ENCODE measurements at regions not wholly inside any gene's neighbourhood (a gene's known extent, or its start where the extent isn't known, plus 50 kb on each side); places are given as distances from the start of the nearest gene placed in this dataset.

- TF ChIP-seq SIN3A (IDR thresholded peaks at IDR 0.05; ENCODE audit: borderline replicate concordance, insufficient read depth, low read length) (no peak), FOXP2 (optimal IDR thresholded peaks at IDR 0.05; ENCODE audit: borderline replicate concordance, extremely low read depth, extremely low read length, insufficient read depth) (no peak), REST (IDR thresholded peaks at IDR 0.05; ENCODE audit: insufficient read depth in 1 of 2, low read depth in 2 of 2, low read length in 2 of 2) (no peak), POLR2AphosphoS5 (IDR thresholded peaks at IDR 0.05; ENCODE audit: low read depth, low read length) (no peak), TAF1 (IDR thresholded peaks at IDR 0.05; ENCODE audit: borderline replicate concordance, insufficient read depth, low read length) (no peak)
Observed at GRCh38 chr11:34825315-34825669, 90.9 kb downstream of the APIP start.

- TF ChIP-seq SIN3A (IDR thresholded peaks at IDR 0.05; ENCODE audit: borderline replicate concordance, insufficient read depth, low read length) (no peak), REST (IDR thresholded peaks at IDR 0.05; ENCODE audit: insufficient read depth in 1 of 2, low read depth in 2 of 2, low read length in 2 of 2) (no peak), POLR2AphosphoS5 (IDR thresholded peaks at IDR 0.05; ENCODE audit: low read depth, low read length) (no peak), TAF1 (IDR thresholded peaks at IDR 0.05; ENCODE audit: borderline replicate concordance, insufficient read depth, low read length) (no peak), FOXP2 (optimal IDR thresholded peaks at IDR 0.05; ENCODE audit: borderline replicate concordance, extremely low read depth, extremely low read length, insufficient read depth) (no peak)
Observed at GRCh38 chr11:34824425-34824824, 91.8 kb downstream of the APIP start.

- no peak for TF ChIP-seq REST (IDR thresholded peaks at IDR 0.05; ENCODE audit: insufficient read depth in 1 of 2, low read depth in 2 of 2, low read length in 2 of 2)
- no peak for TF ChIP-seq POLR2AphosphoS5 (IDR thresholded peaks at IDR 0.05; ENCODE audit: low read depth, low read length)
- TF ChIP-seq FOXP2 (optimal IDR thresholded peaks at IDR 0.05; ENCODE audit: borderline replicate concordance, extremely low read depth, extremely low read length, insufficient read depth): no peak
- no peak for TF ChIP-seq TAF1 (IDR thresholded peaks at IDR 0.05; ENCODE audit: borderline replicate concordance, insufficient read depth, low read length)
Observed at GRCh38 chr11:34823639-34824038, 92.5 kb downstream of the APIP start.

- TF ChIP-seq SIN3A (IDR thresholded peaks at IDR 0.05; ENCODE audit: borderline replicate concordance, insufficient read depth, low read length) (no peak), REST (IDR thresholded peaks at IDR 0.05; ENCODE audit: insufficient read depth in 1 of 2, low read depth in 2 of 2, low read length in 2 of 2) (no peak), POLR2AphosphoS5 (IDR thresholded peaks at IDR 0.05; ENCODE audit: low read depth, low read length) (no peak), TAF1 (IDR thresholded peaks at IDR 0.05; ENCODE audit: borderline replicate concordance, insufficient read depth, low read length) (no peak), FOXP2 (optimal IDR thresholded peaks at IDR 0.05; ENCODE audit: borderline replicate concordance, extremely low read depth, extremely low read length, insufficient read depth) (no peak)
Observed at GRCh38 chr11:34823197-34823596, 93.0 kb downstream of the APIP start.
